Lung microvascular endothelial cell (primary cell): ENCODE measurements at regions not wholly inside any gene's neighbourhood (a gene's known extent, or its start where the extent isn't known, plus 50 kb on each side); places are given as distances from the start of the nearest gene placed in this dataset.

ENCODE experiments used
- DNase-seq, 2 donors: peaks; one replicate each; pipeline versions ENCODE4 v3.0.0 to v3.0.0-alpha.2; 2010; ENCODE audit warnings: low read depth in 2 of 2

GRCh38 chr9:134487066-134487710 lies 154.4 kb upstream of the COL5A1 start:
- no peak for DNase-seq

GRCh38 chr9:134488331-134489280 lies 153.0 kb upstream of the COL5A1 start:
- peak in 1 of 2 donors; percentile 15 for DNase-seq

- DNase-seq, result no peak
These were observed 151.8 kb upstream of the COL5A1 start for GRCh38 chr9:134489621-134490408.

GRCh38 chr9:134490446-134490845 lies 151.2 kb upstream of the COL5A1 start:
- no peak for DNase-seq

GRCh38 chr9:134491196-134491835 lies 150.3 kb upstream of the COL5A1 start:
- DNase-seq, result no peak

- no peak for DNase-seq
These were observed 149.7 kb upstream of the COL5A1 start for GRCh38 chr9:134491856-134492255.

GRCh38 chr9:134492281-134492691 lies 149.3 kb upstream of the COL5A1 start:
- no peak for DNase-seq

- no peak for DNase-seq
These were observed 148.7 kb upstream of the COL5A1 start for GRCh38 chr9:134492721-134493460.

GRCh38 chr9:134493461-134494272 lies 147.9 kb upstream of the COL5A1 start:
- no peak for DNase-seq

- DNase-seq, result no peak
These were observed 147.3 kb upstream of the COL5A1 start for GRCh38 chr9:134494273-134494815.

GRCh38 chr9:134494905-134495304 lies 146.7 kb upstream of the COL5A1 start:
- no peak for DNase-seq

- no peak for DNase-seq
These were observed 145.7 kb upstream of the COL5A1 start for GRCh38 chr9:134495881-134496412.

- DNase-seq, result no peak
These were observed 145.0 kb upstream of the COL5A1 start for GRCh38 chr9:134496413-134497282.

- no peak for DNase-seq
These were observed 144.2 kb upstream of the COL5A1 start for GRCh38 chr9:134497283-134497860.

GRCh38 chr9:134498814-134499166 lies 142.8 kb upstream of the COL5A1 start:
- DNase-seq, result no peak

GRCh38 chr9:134500931-134501760 lies 140.5 kb upstream of the COL5A1 start:
- DNase-seq, result peak in 1 of 2 donors; percentile 11

- DNase-seq, result no peak
These were observed 139.8 kb upstream of the COL5A1 start for GRCh38 chr9:134501761-134502265.
